Activated CD8-positive, alpha-beta T cell treated with anti-CD3 and anti-CD28 coated beads for 36 hours (primary cell): ENCODE measurements at regions not wholly inside any gene's neighbourhood (a gene's known extent, or its start where the extent isn't known, plus 50 kb on each side); places are given as distances from the start of the nearest gene placed in this dataset.

Experiments
- ATAC-seq: fragments of 200-7000 bp; cut with Tn5 transposase; one replicate; pipeline ENCODE4 v1.10.0; 2021; ENCODE audit warnings: mild to moderate bottlenecking, moderate library complexity
- CTCF ChIA-PET: fragments of 350-600 bp; sonication (Branson Sonifier 250); formaldehyde crosslinking; loops from one replicate; lab custom pipeline; 2021; ENCODE audit warnings: antibody characterized with exemption; lab: Charles Lee
- POLR2A ChIA-PET: fragments of 350-600 bp; sonication (Branson Sonifier 250); formaldehyde crosslinking; loops from one replicate; lab custom pipeline; 2021; ENCODE audit warnings: antibody characterized with exemption; lab: Charles Lee
- DNase-seq: peaks from one replicate; pipeline ENCODE4 v3.0.0-alpha.2; 2020
- H3K27ac Mint-ChIP-seq: one replicate; pipeline ENCODE4 v1.8.0; 2021; ENCODE audit warnings: mild to moderate bottlenecking, mixed read lengths
- H3K27me3 Mint-ChIP-seq: one replicate; pipeline ENCODE4 v1.8.0; 2021; ENCODE audit warnings: mixed read lengths
- H3K36me3 Mint-ChIP-seq: one replicate; pipeline ENCODE4 v1.8.0; 2021; ENCODE audit warnings: low read depth, mixed read lengths
- H3K4me1 Mint-ChIP-seq: one replicate; pipeline ENCODE4 v1.8.0; 2021; ENCODE audit warnings: low read depth, mixed read lengths
- H3K4me3 Mint-ChIP-seq: one replicate; pipeline ENCODE4 v1.8.0; 2021; ENCODE audit warnings: mild to moderate bottlenecking, moderate library complexity, mixed read lengths
- H3K9me3 Mint-ChIP-seq: one replicate; pipeline ENCODE4 v1.8.0; 2021; ENCODE audit warnings: mixed read lengths
- CTCF ChIP-seq: fragments of 200-600 bp; IDR thresholded peaks from one replicate; pipeline ENCODE4 v1.8.0; 2022; ENCODE audit warnings: antibody characterized with exemption, mild to moderate bottlenecking
- intact Hi-C: fragments of 100-400 bp; cut with micrococcal nuclease; formaldehyde crosslinking; loops from one replicate; pipeline ENCODE4 v1.10.0; 2022

- no peaks in the 10 kb centered on the region for H3K4me1 Mint-ChIP-seq
- ChIA-PET POLR2A (no interaction called here), CTCF (no interaction called here)
- no peaks in the 10 kb centered on the region for H3K27me3 Mint-ChIP-seq
- ATAC-seq: no peak
- H3K4me3 Mint-ChIP-seq: no peak overlapping the region
- no peak for TF ChIP-seq CTCF
- H3K27ac Mint-ChIP-seq: no peak overlapping the region
- DNase-seq: no peak
- H3K36me3 Mint-ChIP-seq: no peaks in the 10 kb centered on the region
- intact Hi-C loops: no loop called here
- peaks cover 9% of the 10 kb centered on the region for H3K9me3 Mint-ChIP-seq
Measured at GRCh38 chr10:108249940-108250339, 1085.4 kb upstream of the SORCS1 start.

- Mint-ChIP-seq H3K4me1 (no peaks in the 10 kb centered on the region), H3K9me3 (peaks cover 8% of the 10 kb centered on the region), H3K36me3 (no peaks in the 10 kb centered on the region), H3K4me3 (no peak overlapping the region), H3K27ac (no peak overlapping the region), H3K27me3 (no peaks in the 10 kb centered on the region)
- intact Hi-C loops: no loop called here
- CTCF ChIA-PET: no interaction called here
- TF ChIP-seq CTCF: no peak
- DNase-seq: no peak
- no peak for ATAC-seq
- POLR2A ChIA-PET: no interaction called here
Measured at GRCh38 chr10:108244443-108245228, 1080.1 kb upstream of the SORCS1 start.

GRCh38 chr10:108241166-108241565 lies 1076.7 kb upstream of the SORCS1 start:
- ChIA-PET CTCF (no interaction called here), POLR2A (no interaction called here)
- Mint-ChIP-seq H3K9me3 (peaks cover 8% of the 10 kb centered on the region), H3K27me3 (no peaks in the 10 kb centered on the region), H3K4me3 (no peak overlapping the region), H3K36me3 (no peaks in the 10 kb centered on the region), H3K4me1 (no peaks in the 10 kb centered on the region), H3K27ac (no peak overlapping the region)
- DNase-seq: no peak
- no peak for TF ChIP-seq CTCF
- no peak for ATAC-seq
- intact Hi-C loops: no loop called here

- peaks cover 4% of the 10 kb centered on the region for H3K9me3 Mint-ChIP-seq
- H3K4me1 Mint-ChIP-seq: no peaks in the 10 kb centered on the region
- CTCF ChIA-PET: no interaction called here
- H3K36me3 Mint-ChIP-seq: no peaks in the 10 kb centered on the region
- no peak for ATAC-seq
- intact Hi-C loops: no loop called here
- TF ChIP-seq CTCF: no peak
- H3K27ac Mint-ChIP-seq: no peak overlapping the region
- H3K4me3 Mint-ChIP-seq: no peak overlapping the region
- H3K27me3 Mint-ChIP-seq: no peaks in the 10 kb centered on the region
- no peak for DNase-seq
- POLR2A ChIA-PET: no interaction called here
Measured at GRCh38 chr10:108238261-108238660, 1073.8 kb upstream of the SORCS1 start.

GRCh38 chr10:108230478-108231170 lies 1066.1 kb upstream of the SORCS1 start:
- peaks cover 7% of the 10 kb centered on the region for H3K9me3 Mint-ChIP-seq
- intact Hi-C loops: no loop called here
- no peak overlapping the region for H3K4me3 Mint-ChIP-seq
- TF ChIP-seq CTCF: no peak
- no peak overlapping the region for H3K27ac Mint-ChIP-seq
- ChIA-PET CTCF (interaction anchor here (1.1 kb wide), 1 partner anchor 26 kb away, joined by 3 read pairs; no protein-coding TSS in a partner anchor), POLR2A (no interaction called here)
- H3K4me1 Mint-ChIP-seq: no peaks in the 10 kb centered on the region
- no peaks in the 10 kb centered on the region for H3K36me3 Mint-ChIP-seq
- ATAC-seq (no peak), DNase-seq (no peak)
- no peaks in the 10 kb centered on the region for H3K27me3 Mint-ChIP-seq
